ENCODE measurements at regions not wholly inside any gene's neighbourhood (a gene's known extent, or its start where the extent isn't known, plus 50 kb on each side); places are given as distances from the start of the nearest gene placed in this dataset.
"Not testable (repeated sequence)": the region's sequence is repeated elsewhere in the genome, so short reads cannot be mapped to it uniquely, and the experiment has no call there.

DNA sequence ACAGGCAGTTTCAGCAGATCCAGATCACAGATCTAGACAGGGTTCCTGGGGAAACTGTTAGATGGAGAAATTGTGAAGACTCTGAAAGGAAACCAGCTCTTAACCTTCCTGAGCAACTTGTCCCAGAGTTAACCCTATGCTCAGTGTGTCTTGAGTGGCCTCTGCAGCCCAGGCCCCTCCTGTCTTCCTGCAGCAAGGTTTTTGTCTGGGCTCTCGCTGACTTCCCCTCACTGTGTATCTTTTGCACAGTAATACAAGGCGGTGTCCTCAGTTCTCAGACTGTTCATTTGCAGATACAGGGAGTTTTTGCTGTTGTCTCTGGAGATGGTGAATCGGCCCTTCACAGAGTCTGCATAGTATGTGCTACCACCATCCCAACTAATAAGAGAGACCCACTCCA is 943.6 kb downstream of the TMEM121 start:
- CTCF ChIA-PET; POLR2A ChIA-PET; H3K27me3 ChIP-seq (ENCODE audit: control insufficient read depth in 2 of 2, insufficient read depth in 2 of 2, low read length in 2 of 2); H3K9me3 ChIP-seq (replicated peaks; ENCODE audit: control insufficient read depth, insufficient read depth, low read length); H3K4me2 ChIP-seq (ENCODE audit: insufficient read depth, low read length); H3K4me1 ChIP-seq (ENCODE audit: control insufficient read depth, extremely low read depth, insufficient read depth, low read length); H3K9me1 ChIP-seq (replicated peaks; ENCODE audit: control insufficient read depth, extremely low read depth, insufficient read depth, low read length); intact Hi-C loops (cut with micrococcal nuclease); H4K20me1 ChIP-seq (replicated peaks; ENCODE audit: control insufficient read depth, extremely low read depth, insufficient read depth, low read length); H3K79me2 ChIP-seq (ENCODE audit: control insufficient read depth, insufficient read depth, low read length); H2AFZ ChIP-seq (ENCODE audit: low read depth, low read length); H3K36me3 ChIP-seq (ENCODE audit: control insufficient read depth in 2 of 2, extremely low read depth in 1 of 2, insufficient read depth in 2 of 2, low read length in 2 of 2); H3K4me3 ChIP-seq (replicated peaks in 1 of 3; ENCODE audit: insufficient read depth in 1 of 3, low read depth in 1 of 3, low read length in 3 of 3); DNase-seq (ENCODE audit: low read depth, low spot score); H3K9ac ChIP-seq (replicated peaks; ENCODE audit: extremely low read depth, insufficient read depth, low read length); dilution Hi-C loops (cut with MboI; ENCODE audit: extremely low pct_ligation_motif_present, low sequenced_read_pairs); BruUV-seq (replicated peaks); H3K27ac ChIP-seq (ENCODE audit: insufficient read depth, low read depth, low read length); FAIRE-seq: not testable (repeated sequence)

- DNase-seq (ENCODE audit: low read depth, low spot score); CTCF ChIA-PET; H2AFZ ChIP-seq (ENCODE audit: low read depth, low read length); H3K9ac ChIP-seq (replicated peaks; ENCODE audit: extremely low read depth, insufficient read depth, low read length); H3K4me3 ChIP-seq (replicated peaks in 1 of 3; ENCODE audit: insufficient read depth in 1 of 3, low read depth in 1 of 3, low read length in 3 of 3); H4K20me1 ChIP-seq (replicated peaks; ENCODE audit: control insufficient read depth, extremely low read depth, insufficient read depth, low read length); H3K79me2 ChIP-seq (ENCODE audit: control insufficient read depth, insufficient read depth, low read length); H3K27ac ChIP-seq (ENCODE audit: insufficient read depth, low read depth, low read length); H3K4me1 ChIP-seq (ENCODE audit: control insufficient read depth, extremely low read depth, insufficient read depth, low read length); H3K4me2 ChIP-seq (ENCODE audit: insufficient read depth, low read length); BruUV-seq (replicated peaks); dilution Hi-C loops (cut with MboI; ENCODE audit: extremely low pct_ligation_motif_present, low sequenced_read_pairs); H3K36me3 ChIP-seq (ENCODE audit: control insufficient read depth in 2 of 2, extremely low read depth in 1 of 2, insufficient read depth in 2 of 2, low read length in 2 of 2); H3K9me1 ChIP-seq (replicated peaks; ENCODE audit: control insufficient read depth, extremely low read depth, insufficient read depth, low read length); H3K9me3 ChIP-seq (replicated peaks; ENCODE audit: control insufficient read depth, insufficient read depth, low read length); intact Hi-C loops (cut with micrococcal nuclease); H3K27me3 ChIP-seq (ENCODE audit: control insufficient read depth in 2 of 2, insufficient read depth in 2 of 2, low read length in 2 of 2); FAIRE-seq; POLR2A ChIA-PET: not testable (repeated sequence)
These were observed 948.1 kb downstream of the TMEM121 start for GRCh38 chr14:106474261-106475028.

DNA sequence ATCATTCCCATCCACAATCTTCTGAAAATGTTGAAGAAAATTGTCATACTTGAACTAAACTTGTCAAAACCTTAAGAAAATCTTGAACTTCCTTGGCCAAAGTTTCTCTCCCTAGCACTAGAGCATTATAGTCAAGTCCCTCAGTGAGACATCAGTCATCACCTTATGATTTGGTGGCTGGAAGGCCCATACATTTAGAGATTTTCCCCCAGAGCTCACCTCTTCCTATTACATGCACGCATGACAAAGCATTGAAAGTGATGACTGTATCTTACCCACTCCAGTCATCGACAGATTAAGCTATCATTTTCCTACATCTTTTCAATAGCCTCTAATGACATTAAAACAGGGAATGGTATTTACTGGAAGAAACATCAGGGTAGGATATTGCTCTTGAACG is 948.8 kb downstream of the TMEM121 start:
- H3K4me1 ChIP-seq (ENCODE audit: control insufficient read depth, extremely low read depth, insufficient read depth, low read length); DNase-seq (ENCODE audit: low read depth, low spot score); H3K27ac ChIP-seq (ENCODE audit: insufficient read depth, low read depth, low read length); FAIRE-seq; H2AFZ ChIP-seq (ENCODE audit: low read depth, low read length); H4K20me1 ChIP-seq (replicated peaks; ENCODE audit: control insufficient read depth, extremely low read depth, insufficient read depth, low read length); H3K4me2 ChIP-seq (ENCODE audit: insufficient read depth, low read length); CTCF ChIA-PET; H3K9me1 ChIP-seq (replicated peaks; ENCODE audit: control insufficient read depth, extremely low read depth, insufficient read depth, low read length); H3K9ac ChIP-seq (replicated peaks; ENCODE audit: extremely low read depth, insufficient read depth, low read length); dilution Hi-C loops (cut with MboI; ENCODE audit: extremely low pct_ligation_motif_present, low sequenced_read_pairs); BruUV-seq (replicated peaks); H3K79me2 ChIP-seq (ENCODE audit: control insufficient read depth, insufficient read depth, low read length); H3K4me3 ChIP-seq (replicated peaks in 1 of 3; ENCODE audit: insufficient read depth in 1 of 3, low read depth in 1 of 3, low read length in 3 of 3); H3K27me3 ChIP-seq (ENCODE audit: control insufficient read depth in 2 of 2, insufficient read depth in 2 of 2, low read length in 2 of 2); H3K36me3 ChIP-seq (ENCODE audit: control insufficient read depth in 2 of 2, extremely low read depth in 1 of 2, insufficient read depth in 2 of 2, low read length in 2 of 2); POLR2A ChIA-PET; intact Hi-C loops (cut with micrococcal nuclease); H3K9me3 ChIP-seq (replicated peaks; ENCODE audit: control insufficient read depth, insufficient read depth, low read length): not testable (repeated sequence)

DNA sequence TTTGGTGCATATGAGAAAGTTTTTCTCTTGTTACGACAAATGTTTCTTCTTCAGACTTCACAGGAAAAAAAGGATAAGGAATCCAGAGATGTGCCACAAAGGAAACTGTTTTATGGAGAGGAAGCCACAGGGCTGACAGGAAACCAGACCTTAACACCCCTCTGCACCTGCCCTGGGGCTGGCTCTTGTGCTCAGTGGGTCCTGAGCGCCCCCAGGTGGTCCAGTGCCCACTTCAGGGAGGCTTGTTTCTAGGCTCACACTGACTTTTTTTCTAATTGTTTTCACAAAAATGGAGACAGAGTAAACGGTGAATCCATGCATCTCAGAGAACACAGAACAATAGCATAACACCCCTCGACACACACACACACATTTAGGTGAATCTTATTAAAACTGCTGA is 951.2 kb downstream of the TMEM121 start:
- POLR2A ChIA-PET; BruUV-seq (replicated peaks): not testable (repeated sequence)

More for the DNA sequence above, 951.2 kb downstream of the TMEM121 start:
- H3K4me2 ChIP-seq (ENCODE audit: insufficient read depth, low read length); H3K27me3 ChIP-seq (ENCODE audit: control insufficient read depth in 2 of 2, insufficient read depth in 2 of 2, low read length in 2 of 2); H3K27ac ChIP-seq (ENCODE audit: insufficient read depth, low read depth, low read length); H3K4me1 ChIP-seq (ENCODE audit: control insufficient read depth, extremely low read depth, insufficient read depth, low read length); H2AFZ ChIP-seq (ENCODE audit: low read depth, low read length); DNase-seq (ENCODE audit: low read depth, low spot score); H4K20me1 ChIP-seq (replicated peaks; ENCODE audit: control insufficient read depth, extremely low read depth, insufficient read depth, low read length); intact Hi-C loops (cut with micrococcal nuclease); FAIRE-seq; H3K79me2 ChIP-seq (ENCODE audit: control insufficient read depth, insufficient read depth, low read length); H3K9me1 ChIP-seq (replicated peaks; ENCODE audit: control insufficient read depth, extremely low read depth, insufficient read depth, low read length); CTCF ChIA-PET; H3K9ac ChIP-seq (replicated peaks; ENCODE audit: extremely low read depth, insufficient read depth, low read length); H3K9me3 ChIP-seq (replicated peaks; ENCODE audit: control insufficient read depth, insufficient read depth, low read length); dilution Hi-C loops (cut with MboI; ENCODE audit: extremely low pct_ligation_motif_present, low sequenced_read_pairs); H3K4me3 ChIP-seq (replicated peaks in 1 of 3; ENCODE audit: insufficient read depth in 1 of 3, low read depth in 1 of 3, low read length in 3 of 3); H3K36me3 ChIP-seq (ENCODE audit: control insufficient read depth in 2 of 2, extremely low read depth in 1 of 2, insufficient read depth in 2 of 2, low read length in 2 of 2): not testable (repeated sequence)

All from endothelial cell of umbilical vein (primary cell).